Activated T-cell treated with anti-CD3 and anti-CD28 coated beads for 24 hours (primary cell): ENCODE measurements at regions not wholly inside any gene's neighbourhood (a gene's known extent, or its start where the extent isn't known, plus 50 kb on each side); places are given as distances from the start of the nearest gene placed in this dataset.

Experiments
- DNase-seq: peaks from one replicate; pipeline ENCODE4 v3.0.0-alpha.2; 2020; ENCODE audit warnings: low read depth

GRCh38 chr9:1962588-1963106, 52.5 kb upstream of the SMARCA2 start:
- no peak for DNase-seq

GRCh38 chr9:1964093-1964492, 51.1 kb upstream of the SMARCA2 start:
- DNase-seq: no peak
